ENCODE measurements at regions not wholly inside any gene's neighbourhood (a gene's known extent, or its start where the extent isn't known, plus 50 kb on each side); places are given as distances from the start of the nearest gene placed in this dataset.

GRCh38 chr16:79309606-79310005, 290.9 kb downstream of the MAF start (continued):
- TF ChIP-seq STAT6 (CRISPR knock-in tag; conservative IDR thresholded peaks at IDR 0.05; ENCODE audit: low read depth) (no peak), PRDM15 (CRISPR knock-in tag; IDR thresholded peaks at IDR 0.05) (no peak), MAX (CRISPR knock-in tag; IDR thresholded peaks at IDR 0.05) (no peak), OVOL2 (CRISPR knock-in tag; IDR thresholded peaks at IDR 0.05; ENCODE audit: borderline replicate concordance) (no peak), E2F5 (CRISPR knock-in tag; IDR thresholded peaks at IDR 0.05) (no peak), ETV6 (CRISPR knock-in tag; IDR thresholded peaks at IDR 0.05) (no peak), RELA (CRISPR knock-in tag; IDR thresholded peaks at IDR 0.05; ENCODE audit: borderline replicate concordance) (no peak), E2F1 (CRISPR knock-in tag; IDR thresholded peaks at IDR 0.05) (no peak)

GRCh38 chr16:79307214-79307613, 293.3 kb downstream of the MAF start:
- peaks cover 3% of the 10 kb centered on the region for H3K27me3 Mint-ChIP-seq (ENCODE audit: low read depth)
- no peaks in the 10 kb centered on the region for H3K9me3 Mint-ChIP-seq
- no peak for TF ChIP-seq TEAD4 (CRISPR knock-in tag; IDR thresholded peaks at IDR 0.05)
- no peak for TF ChIP-seq JUN (CRISPR knock-in tag; IDR thresholded peaks at IDR 0.05)
- no peak for TF ChIP-seq ZSCAN18 (CRISPR knock-in tag; IDR thresholded peaks at IDR 0.05)
- TF ChIP-seq ZNF671 (CRISPR knock-in tag; IDR thresholded peaks at IDR 0.05): no peak
- TF ChIP-seq TEAD1 (CRISPR knock-in tag; IDR thresholded peaks at IDR 0.05): no peak
- no peak for TF ChIP-seq TCF7 (CRISPR knock-in tag; IDR thresholded peaks at IDR 0.05; ENCODE audit: low read depth)
- TF ChIP-seq SP1 (CRISPR knock-in tag; conservative IDR thresholded peaks at IDR 0.05): no peak
- TF ChIP-seq GRHL2 (CRISPR knock-in tag; IDR thresholded peaks at IDR 0.05; ENCODE audit: insufficient replicate concordance, severe bottlenecking): no peak
- TF ChIP-seq NR1H2 (CRISPR knock-in tag; IDR thresholded peaks at IDR 0.05): no peak
- ATAC-seq (no peak), DNase-seq (ENCODE audit: low spot score) (no peak)
- peaks cover 38% of the 10 kb centered on the region for H3K4me1 Mint-ChIP-seq
- POLR2A ChIA-PET: no interaction called here
- no peak overlapping the region for H3K4me3 Mint-ChIP-seq
- no peaks in the 10 kb centered on the region for H3K36me3 Mint-ChIP-seq
- CTCF ChIA-PET: interaction anchor here (0.7 kb wide), 1 partner anchor 27 kb away, joined by 3 read pairs; no protein-coding TSS in a partner anchor
- no peak overlapping the region for H3K27ac Mint-ChIP-seq
